ENCODE measurements at regions not wholly inside any gene's neighbourhood (a gene's known extent, or its start where the extent isn't known, plus 50 kb on each side); places are given as distances from the start of the nearest gene placed in this dataset.
"Not testable (repeated sequence)": the region's sequence is repeated elsewhere in the genome, so short reads cannot be mapped to it uniquely, and the experiment has no call there.

- Histone ChIP-seq H3K27ac (no peak overlapping the region), H3K36me3 (ENCODE audit: insufficient read depth in 1 of 2, low read depth in 1 of 2) (no peaks in the 10 kb centered on the region), H3K4me3 (no peak overlapping the region), H3K9me3 (peaks cover 4% of the 10 kb centered on the region), H3K4me1 (no peaks in the 10 kb centered on the region), H3K27me3 (ENCODE audit: insufficient read depth in 3 of 3, low read length in 2 of 3) (peaks cover 0 to 4% (median 0%) of the 10 kb centered on the region in 3 donors)
- TF ChIP-seq, protein P1, sequence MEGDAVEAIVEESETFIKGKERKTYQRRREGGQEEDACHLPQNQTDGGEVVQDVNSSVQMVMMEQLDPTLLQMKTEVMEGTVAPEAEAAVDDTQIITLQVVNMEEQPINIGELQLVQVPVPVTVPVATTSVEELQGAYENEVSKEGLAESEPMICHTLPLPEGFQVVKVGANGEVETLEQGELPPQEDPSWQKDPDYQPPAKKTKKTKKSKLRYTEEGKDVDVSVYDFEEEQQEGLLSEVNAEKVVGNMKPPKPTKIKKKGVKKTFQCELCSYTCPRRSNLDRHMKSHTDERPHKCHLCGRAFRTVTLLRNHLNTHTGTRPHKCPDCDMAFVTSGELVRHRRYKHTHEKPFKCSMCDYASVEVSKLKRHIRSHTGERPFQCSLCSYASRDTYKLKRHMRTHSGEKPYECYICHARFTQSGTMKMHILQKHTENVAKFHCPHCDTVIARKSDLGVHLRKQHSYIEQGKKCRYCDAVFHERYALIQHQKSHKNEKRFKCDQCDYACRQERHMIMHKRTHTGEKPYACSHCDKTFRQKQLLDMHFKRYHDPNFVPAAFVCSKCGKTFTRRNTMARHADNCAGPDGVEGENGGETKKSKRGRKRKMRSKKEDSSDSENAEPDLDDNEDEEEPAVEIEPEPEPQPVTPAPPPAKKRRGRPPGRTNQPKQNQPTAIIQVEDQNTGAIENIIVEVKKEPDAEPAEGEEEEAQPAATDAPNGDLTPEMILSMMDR (IDR thresholded peaks at IDR 0.05): no peak
- intact Hi-C loops (cut with DNase I): no loop called here
- DNase-seq (no peak), ATAC-seq (no peak)
These were observed 67.0 kb downstream of the SPRING1 start for GRCh38 chr12:116670859-116671258.

GRCh38 chr12:116667752-116668151 is 70.1 kb downstream of the SPRING1 start:
- intact Hi-C loops (cut with DNase I): no loop called here
- Histone ChIP-seq H3K9me3 (peaks cover 4% of the 10 kb centered on the region), H3K27ac (no peak overlapping the region), H3K4me1 (peaks cover 2% of the 10 kb centered on the region), H3K36me3 (ENCODE audit: insufficient read depth in 1 of 2, low read depth in 1 of 2) (no peaks in the 10 kb centered on the region), H3K4me3 (no peak overlapping the region), H3K27me3 (ENCODE audit: insufficient read depth in 3 of 3, low read length in 2 of 3) (no peaks in the 10 kb centered on the region)
- 95 to 96% (median 96%) methylated on average over 10 of the region's 10 CpGs for WGBS, 3 donors
- ATAC-seq (no peak), DNase-seq (no peak)
- TF ChIP-seq, protein P1 (IDR thresholded peaks at IDR 0.05): no peak

GRCh38 chr12:116666829-116667228 is 71.0 kb downstream of the SPRING1 start:
- H3K36me3 ChIP-seq (ENCODE audit: insufficient read depth in 1 of 2, low read depth in 1 of 2); H3K27ac ChIP-seq; H3K9me3 ChIP-seq; DNase-seq; intact Hi-C loops (cut with DNase I); H3K4me1 ChIP-seq; H3K27me3 ChIP-seq (ENCODE audit: insufficient read depth in 3 of 3, low read length in 2 of 3); H3K4me3 ChIP-seq; ATAC-seq: not testable (repeated sequence)
- WGBS, 3 donors: 66 to 85% (median 68%) methylated on average over 8 of the region's 8 CpGs

DNA sequence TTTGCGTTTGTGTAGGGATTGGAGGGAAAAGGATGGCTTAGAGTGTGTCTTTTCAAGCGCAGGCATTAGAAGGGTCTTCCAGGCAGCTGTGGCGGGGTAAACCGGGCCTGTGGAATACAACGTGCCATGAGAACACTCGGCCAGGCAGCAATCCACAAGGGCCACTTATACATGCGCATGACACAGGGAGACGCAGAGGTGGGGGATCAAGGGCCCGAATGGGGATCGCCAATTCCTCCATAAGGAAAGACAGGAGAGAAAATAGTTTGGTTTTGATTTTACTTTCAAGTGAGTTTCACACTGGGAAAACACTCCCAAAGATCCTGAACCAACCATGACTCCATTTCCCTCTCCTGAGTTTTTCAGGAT is 71.6 kb downstream of the SPRING1 start:
- Histone ChIP-seq H3K4me3 (no peak overlapping the region), H3K27me3 (ENCODE audit: insufficient read depth in 3 of 3, low read length in 2 of 3) (no peaks in the 10 kb centered on the region), H3K27ac (no peak overlapping the region), H3K36me3 (ENCODE audit: insufficient read depth in 1 of 2, low read depth in 1 of 2) (no peaks in the 10 kb centered on the region), H3K4me1 (peaks cover 3% of the 10 kb centered on the region), H3K9me3 (peaks cover 4% of the 10 kb centered on the region)
- intact Hi-C loops (cut with DNase I): no loop called here
- no peak for DNase-seq
- ATAC-seq: no peak
- TF ChIP-seq, protein P1 (IDR thresholded peaks at IDR 0.05): no peak
- 72 to 85% (median 79%) methylated on average over 10 of the region's 10 CpGs for WGBS, 3 donors

GRCh38 chr12:116665666-116666304 is 72.1 kb downstream of the SPRING1 start:
- Histone ChIP-seq H3K4me1 (peaks cover 3% of the 10 kb centered on the region), H3K27me3 (ENCODE audit: insufficient read depth in 3 of 3, low read length in 2 of 3) (no peaks in the 10 kb centered on the region), H3K9me3 (no peaks in the 10 kb centered on the region), H3K36me3 (ENCODE audit: insufficient read depth in 1 of 2, low read depth in 1 of 2) (no peaks in the 10 kb centered on the region), H3K27ac (no peak overlapping the region), H3K4me3 (no peak overlapping the region)
- intact Hi-C loops (cut with DNase I): no loop called here
- ATAC-seq (no peak), DNase-seq (no peak)
- WGBS, 3 donors: 58 to 68% (median 64%) methylated on average over 15 of the region's 15 CpGs
- TF ChIP-seq, protein P1 (IDR thresholded peaks at IDR 0.05): no peak

Measured in psoas muscle (tissue), 7 donors.